ENCODE measurements at regions not wholly inside any gene's neighbourhood (a gene's known extent, or its start where the extent isn't known, plus 50 kb on each side); places are given as distances from the start of the nearest gene placed in this dataset.

GRCh38 chr11:15707971-15708370 lies 593.2 kb downstream of the INSC start:
- Histone ChIP-seq H3K4me3 (no peak overlapping the region), H3K36me3 (no peaks in the 10 kb centered on the region), H3K9me3 (no peaks in the 10 kb centered on the region), H3K27ac (no peak overlapping the region), H3K4me1 (peaks cover 0 to 11% (median 3%) of the 10 kb centered on the region in 4 donors), H3K27me3 (no peaks in the 10 kb centered on the region)
- intact Hi-C loops (cut with DNase I) = no loop called here
- no peak for DNase-seq
- WGBS, 2 donors = 10 to 29% methylated on average over 2 of the region's 2 CpGs
- TF ChIP-seq POLR2AphosphoS5 (IDR thresholded peaks at IDR 0.05) = no peak
- no peak for TF ChIP-seq POLR2A (IDR thresholded peaks at IDR 0.05)
- no peak for TF ChIP-seq CTCF (IDR thresholded peaks at IDR 0.05)
- no peak for TF ChIP-seq EP300 (IDR thresholded peaks at IDR 0.05)

DNA sequence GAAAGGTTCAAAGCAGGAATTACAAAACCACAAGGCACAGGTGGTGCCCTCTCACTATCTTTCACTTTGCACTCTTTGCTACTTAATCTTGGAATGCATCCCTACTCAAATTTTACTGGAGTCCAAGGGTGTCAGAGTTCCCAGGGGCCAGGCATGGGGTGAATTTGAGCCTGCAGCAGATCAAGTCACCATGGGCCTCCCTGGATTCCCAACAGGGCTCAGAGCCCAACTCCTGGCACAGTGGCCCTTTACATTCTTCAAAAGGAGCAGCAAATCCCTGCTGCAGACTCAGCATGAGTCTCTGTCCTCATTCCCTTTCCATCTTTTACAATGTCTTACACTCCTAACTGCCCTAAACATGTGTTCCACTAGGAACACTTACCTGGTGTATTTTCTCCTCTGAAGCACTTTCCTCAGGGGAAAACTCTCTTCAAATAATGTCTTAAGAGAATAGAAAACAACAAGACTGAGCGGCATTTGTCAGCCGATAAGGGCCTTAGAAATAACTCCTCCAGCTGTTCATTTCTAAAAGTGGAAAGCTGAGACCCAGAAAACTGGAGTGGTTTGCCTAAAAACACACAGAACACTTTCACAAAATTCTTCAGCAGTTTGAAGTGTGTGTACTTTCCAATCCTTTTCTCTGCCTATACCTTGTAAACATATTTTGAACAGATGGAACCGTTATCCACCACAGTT lies 596.0 kb downstream of the INSC start:
- H3K9me3 ChIP-seq = no peaks in the 10 kb centered on the region
- intact Hi-C loops (cut with DNase I) = no loop called here
- H3K27ac ChIP-seq = no peak overlapping the region
- WGBS, 2 donors = 75 to 84% methylated on average over 3 of the region's 3 CpGs
- TF ChIP-seq POLR2AphosphoS5 (IDR thresholded peaks at IDR 0.05) = no peak
- TF ChIP-seq CTCF (IDR thresholded peaks at IDR 0.05) = no peak
- TF ChIP-seq POLR2A (IDR thresholded peaks at IDR 0.05) = no peak
- TF ChIP-seq EP300 (IDR thresholded peaks at IDR 0.05) = no peak
- H3K4me1 ChIP-seq = peaks cover 0 to 11% (median 3%) of the 10 kb centered on the region in 4 donors
- no peaks in the 10 kb centered on the region for H3K27me3 ChIP-seq
- no peaks in the 10 kb centered on the region for H3K36me3 ChIP-seq
- no peak overlapping the region for H3K4me3 ChIP-seq
- DNase-seq = no peak

- intact Hi-C loops (cut with DNase I) = no loop called here
- Histone ChIP-seq H3K36me3 (no peaks in the 10 kb centered on the region), H3K9me3 (no peaks in the 10 kb centered on the region), H3K4me1 (peaks cover 0 to 11% (median 3%) of the 10 kb centered on the region in 4 donors), H3K27me3 (no peaks in the 10 kb centered on the region), H3K27ac (no peak overlapping the region), H3K4me3 (no peak overlapping the region)
- WGBS, 2 donors = 63 to 92% methylated on average over 2 of the region's 2 CpGs
- no peak for DNase-seq
- TF ChIP-seq POLR2AphosphoS5 (IDR thresholded peaks at IDR 0.05) (no peak), EP300 (IDR thresholded peaks at IDR 0.05) (no peak), POLR2A (IDR thresholded peaks at IDR 0.05) (no peak), CTCF (IDR thresholded peaks at IDR 0.05) (no peak)
These were observed 596.6 kb downstream of the INSC start for GRCh38 chr11:15711311-15711710.

- no peak for DNase-seq
- Histone ChIP-seq H3K27me3 (no peaks in the 10 kb centered on the region), H3K36me3 (no peaks in the 10 kb centered on the region), H3K27ac (no peak overlapping the region), H3K4me3 (no peak overlapping the region), H3K9me3 (no peaks in the 10 kb centered on the region), H3K4me1 (no peaks in the 10 kb centered on the region)
- intact Hi-C loops (cut with DNase I) = no loop called here
- WGBS, 2 donors = 58 to 72% methylated on average over 6 of the region's 6 CpGs
- no peak for TF ChIP-seq EP300 (IDR thresholded peaks at IDR 0.05)
- no peak for TF ChIP-seq POLR2AphosphoS5 (IDR thresholded peaks at IDR 0.05)
- no peak for TF ChIP-seq POLR2A (IDR thresholded peaks at IDR 0.05)
- no peak for TF ChIP-seq CTCF (IDR thresholded peaks at IDR 0.05)
These were observed 600.1 kb downstream of the INSC start for GRCh38 chr11:15714641-15715399.
